HL-60 (cell line): ENCODE measurements at regions not wholly inside any gene's neighbourhood (a gene's known extent, or its start where the extent isn't known, plus 50 kb on each side); places are given as distances from the start of the nearest gene placed in this dataset.

Source experiments
- DNase-seq, 2 experiments: peaks; one replicate each; pipeline ENCODE4 v3.0.0-alpha.2; 2010 to 2020; ENCODE audit warnings: low read depth in 1 of 2, low spot score in 1 of 2
- H3K27ac ChIP-seq: fragments of 250-450 bp; sonication (Bioruptor Pico); replicated peaks from 2 replicates; pipeline ENCODE4 v1.5.1; 2020; ENCODE audit warnings: mild to moderate bottlenecking, moderate library complexity
- H3K27me3 ChIP-seq: fragments of 250-450 bp; sonication (Bioruptor Pico); 2 replicates; pipeline ENCODE4 v1.5.1; 2021; ENCODE audit warnings: mild to moderate bottlenecking, moderate library complexity; ENCODE audit not compliant: insufficient read depth, poor library complexity, severe bottlenecking
- H3K4me3 ChIP-seq: replicated peaks from 2 replicates; pipeline ENCODE4 v1.5.1; 2011; ENCODE audit warnings: mild to moderate bottlenecking, control low read depth, low read length; ENCODE audit not compliant: insufficient read depth
- CTCF ChIP-seq: IDR thresholded peaks from one replicate; pipeline ENCODE4 v1.5.1; 2011; ENCODE audit warnings: low read length, control low read depth, inconsistent platforms; ENCODE audit not compliant: insufficient read depth
- GABPA ChIP-seq: IDR thresholded peaks from 2 replicates; pipeline ENCODE4 v1.6.1; 2012; ENCODE audit warnings: low read depth
- POLR2AphosphoS5 ChIP-seq: IDR thresholded peaks from 2 replicates; pipeline ENCODE4 v1.6.1; 2012; ENCODE audit warnings: low read depth
- REST ChIP-seq: IDR thresholded peaks from 2 replicates; pipeline ENCODE4 v1.6.1; 2012; ENCODE audit warnings: low read depth; ENCODE audit not compliant: insufficient replicate concordance
- SPI1 ChIP-seq: IDR thresholded peaks from 2 replicates; pipeline ENCODE4 v1.6.1; 2012; ENCODE audit warnings: low read depth, mild to moderate bottlenecking, borderline replicate concordance

DNA sequence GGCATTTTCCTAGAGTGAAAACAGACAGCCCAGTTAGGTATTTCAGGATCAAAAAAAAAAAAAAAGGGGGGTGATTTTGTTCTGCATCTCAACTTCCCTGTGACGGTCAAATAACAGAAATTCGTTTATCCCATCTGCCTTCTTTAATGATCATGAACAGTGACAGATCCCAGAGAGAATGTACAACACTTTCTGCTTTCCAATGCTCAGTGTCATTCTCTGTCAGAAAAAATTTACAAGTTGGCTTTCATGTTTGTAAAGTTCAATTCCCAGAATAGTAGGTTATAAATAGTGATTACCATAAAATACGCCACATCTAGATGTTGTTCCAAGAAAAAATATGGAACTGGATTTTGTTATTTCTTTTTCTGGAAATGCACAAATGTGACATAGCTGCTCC is 1013.2 kb upstream of the PHF14 start:
- TF ChIP-seq POLR2AphosphoS5 (no peak), SPI1 (no peak), REST (no peak), CTCF (no peak), GABPA (no peak)
- no peak overlapping the region for H3K4me3 ChIP-seq
- H3K27ac ChIP-seq: no peak overlapping the region
- H3K27me3 ChIP-seq: no peaks in the 10 kb centered on the region
- DNase-seq: no peak

DNA sequence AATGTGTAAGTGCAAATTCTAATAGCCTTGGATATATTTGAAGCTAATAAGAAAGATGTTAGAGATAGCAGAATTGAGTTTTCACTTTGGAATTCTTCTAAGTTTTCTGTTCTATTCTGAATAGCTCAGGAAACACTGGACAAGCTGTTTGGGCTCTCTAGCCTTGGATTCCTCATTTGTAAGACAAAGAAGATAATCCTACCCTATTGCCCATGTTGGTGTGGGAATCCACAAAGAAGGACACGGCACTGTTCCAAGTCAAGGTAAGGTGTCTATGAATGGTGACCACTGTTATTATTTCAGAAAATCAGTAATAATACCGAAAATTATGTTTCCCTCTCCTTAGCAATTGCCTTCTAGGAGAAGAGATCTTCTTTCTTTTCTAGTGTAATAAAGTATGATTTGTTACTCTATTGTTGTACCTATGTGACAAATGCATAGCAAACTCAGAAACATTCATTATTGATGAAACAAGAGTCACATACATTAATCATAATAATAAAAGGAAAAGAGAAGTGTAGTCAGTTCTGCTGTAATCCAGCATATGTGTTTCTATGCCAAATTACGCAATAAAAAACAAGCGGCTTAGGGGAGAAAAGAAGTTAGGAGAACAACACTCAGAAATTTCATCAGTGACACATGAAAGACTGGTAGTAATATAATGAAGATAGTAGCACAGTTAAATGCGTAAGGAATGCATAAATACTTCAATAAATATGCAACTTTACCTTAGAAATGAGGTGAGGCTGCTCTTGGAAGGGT is 1012.3 kb upstream of the PHF14 start:
- DNase-seq: no peak
- no peaks in the 10 kb centered on the region for H3K27me3 ChIP-seq
- no peak for TF ChIP-seq REST
- TF ChIP-seq SPI1: no peak
- no peak for TF ChIP-seq POLR2AphosphoS5
- TF ChIP-seq GABPA: no peak
- no peak for TF ChIP-seq CTCF
- H3K4me3 ChIP-seq: no peak overlapping the region
- no peak overlapping the region for H3K27ac ChIP-seq

DNA sequence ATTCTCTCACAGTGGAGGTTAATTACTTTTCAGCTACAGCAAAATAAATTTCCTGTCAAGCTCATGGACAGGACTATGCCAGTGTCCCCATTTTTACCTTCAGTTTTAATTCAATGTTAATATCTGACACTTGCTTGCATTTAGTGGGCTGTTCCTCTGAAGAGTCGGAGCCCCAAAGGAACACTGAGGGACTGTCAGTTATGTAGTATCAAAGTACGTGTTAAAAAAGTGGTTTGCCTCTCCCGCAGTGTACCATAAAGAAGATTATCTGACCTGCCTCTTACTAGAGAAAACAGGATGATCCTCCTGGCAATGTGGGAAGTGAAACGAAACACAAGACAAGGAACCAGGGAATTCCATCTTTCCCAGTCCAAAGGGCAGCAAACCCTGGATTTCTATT is 1010.9 kb upstream of the PHF14 start:
- Histone ChIP-seq H3K27ac (no peak overlapping the region), H3K27me3 (no peaks in the 10 kb centered on the region), H3K4me3 (no peak overlapping the region)
- TF ChIP-seq SPI1 (no peak), POLR2AphosphoS5 (no peak), REST (no peak), CTCF (no peak), GABPA (no peak)
- DNase-seq: no peak
